CD4-positive, alpha-beta T cell treated with Interferon alpha-2 for 1 hour (primary cell): ENCODE measurements at regions not wholly inside any gene's neighbourhood (a gene's known extent, or its start where the extent isn't known, plus 50 kb on each side); places are given as distances from the start of the nearest gene placed in this dataset.

Source experiments
- DNase-seq, 2 donors: peaks; one replicate each; pipeline ENCODE4 v3.0.0-alpha.2; 2020 to 2022

DNA sequence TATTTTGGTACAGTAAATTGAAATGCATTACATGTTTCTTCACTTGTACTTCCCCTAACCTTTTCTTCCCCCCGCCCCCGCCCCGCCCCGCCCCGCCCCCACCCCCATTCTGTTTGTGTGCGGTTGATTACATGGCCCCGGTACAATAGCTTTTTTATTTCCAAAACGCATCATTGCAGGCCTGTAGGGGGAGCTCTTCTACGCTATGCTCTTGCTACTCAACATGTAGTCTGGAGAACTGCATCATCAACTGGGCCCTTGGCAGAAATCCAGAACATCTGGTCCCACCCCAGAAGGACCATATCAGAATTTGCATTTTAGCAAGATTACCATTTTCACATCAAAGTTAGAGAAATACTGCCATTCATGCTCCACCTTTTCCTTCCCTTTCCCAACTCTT is 333.3 kb upstream of the DDX53 start:
- DNase-seq, result no peak

DNA sequence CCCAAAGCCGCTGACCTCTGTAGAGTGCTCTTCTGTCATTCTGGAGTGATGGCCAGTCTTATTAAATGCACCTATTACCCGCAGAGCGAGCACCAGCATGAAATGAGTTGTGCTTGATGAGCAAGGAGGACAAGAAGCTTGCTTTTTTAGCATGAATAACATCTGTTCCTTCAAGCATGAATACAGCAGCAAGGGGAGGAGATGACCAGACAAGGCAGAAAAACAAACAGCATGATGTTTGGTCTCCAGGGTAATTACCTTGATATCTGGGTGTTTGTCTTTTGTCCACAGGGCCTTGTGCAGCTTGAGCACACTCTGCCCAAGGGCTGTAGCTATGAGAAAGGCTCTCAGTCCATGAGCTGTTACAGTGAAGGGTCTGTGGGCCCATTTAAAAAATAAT is 324.8 kb upstream of the DDX53 start:
- no peak for DNase-seq

- DNase-seq, result no peak
Measured at GRCh38 chrX:22686138-22686541, 313.6 kb upstream of the DDX53 start.

GRCh38 chrX:22689290-22689689 is 310.5 kb upstream of the DDX53 start:
- DNase-seq, result no peak

DNA sequence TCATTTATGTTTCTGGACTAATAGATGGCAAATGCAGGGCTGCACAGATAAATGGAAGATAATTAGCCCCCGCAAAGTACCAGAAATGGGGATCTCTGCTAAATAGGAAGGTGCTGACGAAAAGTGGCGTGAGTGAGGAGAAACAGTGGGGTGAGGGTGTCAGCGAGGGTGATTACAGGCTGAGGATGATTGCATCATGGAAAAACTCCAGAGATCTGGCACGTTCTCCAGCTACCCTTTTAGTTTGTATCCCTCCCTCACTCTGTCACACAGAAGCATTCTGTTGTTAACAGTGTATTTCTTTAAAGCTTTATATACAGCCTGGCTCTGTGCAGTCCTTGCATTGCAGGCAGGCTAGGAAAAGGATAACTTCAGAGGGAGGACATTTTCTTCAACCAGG is 309.6 kb upstream of the DDX53 start:
- DNase-seq, result no peak

DNA sequence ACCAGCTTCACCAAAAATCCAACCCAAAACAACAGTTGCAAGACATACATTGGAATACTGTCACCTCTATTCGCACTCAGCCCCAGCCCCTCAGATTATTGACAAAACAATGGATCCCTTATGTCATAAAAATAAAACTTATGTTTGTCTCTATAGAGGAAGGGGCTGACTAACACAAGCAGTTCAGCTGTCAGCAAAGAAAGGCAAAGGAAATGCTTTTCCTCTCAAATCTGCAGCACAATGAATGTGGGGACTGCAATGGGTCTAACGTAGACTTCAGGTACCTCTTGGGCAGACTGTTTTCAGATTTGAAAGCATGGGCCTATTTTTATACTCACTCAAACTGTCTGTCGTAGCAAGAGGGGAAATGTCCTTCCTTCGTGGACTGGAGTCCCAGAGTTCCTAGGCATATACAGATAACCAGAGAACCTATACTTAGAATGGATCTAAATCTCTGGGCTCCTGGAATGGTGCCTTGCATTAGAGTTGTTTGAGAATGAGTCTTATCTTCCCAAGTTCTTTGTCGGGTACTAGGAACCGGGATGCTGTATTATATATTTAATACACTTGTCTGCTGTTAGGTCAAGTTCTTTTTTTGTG is 307.7 kb upstream of the DDX53 start:
- DNase-seq, result no peak

DNA sequence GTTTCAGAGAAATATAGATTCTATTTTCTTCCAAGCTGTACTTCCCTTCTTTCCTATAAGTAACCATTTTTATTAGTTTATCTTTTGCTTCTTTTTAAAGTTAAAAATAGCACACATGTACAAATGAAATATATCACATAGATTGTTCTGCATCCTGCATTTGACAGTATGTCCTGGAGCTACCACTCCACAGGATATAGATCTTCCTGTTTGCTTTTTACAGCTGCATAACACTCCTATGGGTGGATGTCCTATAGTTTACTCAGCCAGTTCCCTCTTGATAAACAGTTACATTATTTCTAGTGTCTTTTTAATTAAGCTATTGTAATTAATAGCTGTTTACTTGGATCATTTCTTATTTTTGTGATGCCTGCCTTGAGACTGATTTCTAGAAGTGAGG is 301.6 kb upstream of the DDX53 start:
- DNase-seq, result no peak

- DNase-seq, result no peak
Measured at GRCh38 chrX:22699581-22700091, 300.1 kb upstream of the DDX53 start.

DNA sequence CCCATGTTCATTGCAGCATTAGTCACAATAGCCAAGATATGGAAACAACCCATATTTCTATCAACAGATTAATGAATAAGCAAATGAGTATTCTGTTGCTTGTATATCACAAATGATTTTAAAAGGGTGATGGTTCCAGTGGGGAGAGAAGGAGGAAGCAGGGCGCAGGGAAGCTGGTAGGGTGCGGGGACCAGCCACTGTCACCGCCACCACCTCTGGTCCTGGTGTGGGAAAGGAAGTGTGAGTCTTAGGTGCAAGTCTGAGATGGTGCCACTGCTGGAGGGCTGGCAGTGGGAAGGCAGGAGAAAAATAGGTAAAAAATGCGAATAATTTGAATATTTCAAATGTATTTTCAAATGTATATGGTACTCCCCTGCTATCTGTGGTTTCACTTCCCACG is 286.8 kb upstream of the DDX53 start:
- no peak for DNase-seq

DNA sequence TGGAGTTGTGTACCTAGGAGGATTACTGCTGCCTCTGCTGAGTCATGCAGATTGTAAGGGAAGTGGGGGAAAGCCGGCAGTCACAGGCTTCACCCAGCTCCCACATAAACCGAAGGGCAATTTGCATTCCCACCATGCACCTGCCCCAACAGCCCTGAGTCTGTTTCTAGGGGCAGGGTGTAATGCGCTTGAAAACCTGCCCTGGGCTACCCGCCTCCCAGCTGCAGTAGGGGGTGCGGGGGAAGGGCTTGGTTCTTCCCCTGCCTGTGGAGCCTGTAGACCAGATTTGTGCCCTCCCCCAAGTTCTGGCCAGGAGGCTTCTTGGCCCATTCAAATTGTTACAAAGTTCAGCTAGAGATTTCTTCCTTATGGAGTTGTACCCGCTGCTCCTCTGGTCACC is 269.2 kb upstream of the DDX53 start:
- no peak for DNase-seq

DNA sequence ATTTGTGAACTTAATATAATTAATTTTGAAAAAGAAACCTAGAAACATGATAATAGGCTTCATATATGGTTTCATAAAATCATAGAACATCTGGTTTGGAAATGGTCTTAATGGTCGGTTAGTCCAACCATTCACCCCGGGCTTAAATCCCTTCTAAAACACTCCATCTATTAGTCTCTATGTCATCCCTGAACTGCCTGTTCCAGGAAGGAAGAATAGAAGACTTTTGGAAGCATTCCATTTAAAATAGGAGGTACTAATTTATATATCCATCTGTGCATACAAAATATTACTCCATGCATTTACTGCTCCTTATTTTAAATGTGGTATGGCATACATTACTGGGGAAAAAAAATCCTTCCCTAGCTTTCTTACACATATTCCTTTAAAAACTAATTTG is 262.2 kb upstream of the DDX53 start:
- no peak for DNase-seq

- no peak for DNase-seq
Measured at GRCh38 chrX:22739276-22739675, 260.5 kb upstream of the DDX53 start.

DNA sequence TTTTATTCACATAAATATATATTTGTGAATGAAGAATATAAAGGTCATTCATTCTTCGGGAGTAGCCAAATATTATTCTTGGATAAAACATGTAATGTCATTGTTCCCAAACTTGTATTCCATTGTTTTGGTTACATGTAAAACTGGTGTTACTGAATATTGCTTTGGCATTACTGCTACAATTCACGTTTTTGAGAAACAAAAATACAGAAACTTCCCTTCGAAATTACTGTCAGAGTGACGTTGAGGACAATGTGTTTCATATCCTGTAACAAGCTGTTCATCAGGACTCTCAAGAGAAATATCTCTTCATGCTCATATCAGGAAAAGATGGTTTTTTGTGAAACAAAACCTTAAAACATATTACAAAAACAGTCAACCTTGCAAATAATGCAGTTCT is 258.9 kb upstream of the DDX53 start:
- DNase-seq, result no peak

DNA sequence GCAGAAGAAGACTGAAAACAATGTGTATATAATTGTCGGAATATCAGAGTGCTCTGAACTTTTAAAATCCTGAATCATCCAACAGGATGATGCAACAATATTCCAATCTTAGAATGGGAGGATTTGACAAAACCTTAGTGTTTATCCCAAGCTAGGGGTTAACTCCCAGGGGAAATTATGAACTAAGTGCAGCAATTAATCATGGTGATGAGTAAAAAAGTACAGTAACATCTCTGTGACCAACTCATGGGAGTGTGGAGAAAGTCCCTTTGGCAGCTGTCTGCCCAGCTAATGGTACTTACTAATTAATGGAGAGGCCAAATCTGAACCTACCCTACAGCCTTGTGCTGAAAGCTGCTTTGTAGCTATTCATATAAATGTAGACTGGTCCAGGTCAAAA is 257.6 kb upstream of the DDX53 start:
- DNase-seq, result no peak

- no peak for DNase-seq
Measured at GRCh38 chrX:22746081-22746480, 253.7 kb upstream of the DDX53 start.

DNA sequence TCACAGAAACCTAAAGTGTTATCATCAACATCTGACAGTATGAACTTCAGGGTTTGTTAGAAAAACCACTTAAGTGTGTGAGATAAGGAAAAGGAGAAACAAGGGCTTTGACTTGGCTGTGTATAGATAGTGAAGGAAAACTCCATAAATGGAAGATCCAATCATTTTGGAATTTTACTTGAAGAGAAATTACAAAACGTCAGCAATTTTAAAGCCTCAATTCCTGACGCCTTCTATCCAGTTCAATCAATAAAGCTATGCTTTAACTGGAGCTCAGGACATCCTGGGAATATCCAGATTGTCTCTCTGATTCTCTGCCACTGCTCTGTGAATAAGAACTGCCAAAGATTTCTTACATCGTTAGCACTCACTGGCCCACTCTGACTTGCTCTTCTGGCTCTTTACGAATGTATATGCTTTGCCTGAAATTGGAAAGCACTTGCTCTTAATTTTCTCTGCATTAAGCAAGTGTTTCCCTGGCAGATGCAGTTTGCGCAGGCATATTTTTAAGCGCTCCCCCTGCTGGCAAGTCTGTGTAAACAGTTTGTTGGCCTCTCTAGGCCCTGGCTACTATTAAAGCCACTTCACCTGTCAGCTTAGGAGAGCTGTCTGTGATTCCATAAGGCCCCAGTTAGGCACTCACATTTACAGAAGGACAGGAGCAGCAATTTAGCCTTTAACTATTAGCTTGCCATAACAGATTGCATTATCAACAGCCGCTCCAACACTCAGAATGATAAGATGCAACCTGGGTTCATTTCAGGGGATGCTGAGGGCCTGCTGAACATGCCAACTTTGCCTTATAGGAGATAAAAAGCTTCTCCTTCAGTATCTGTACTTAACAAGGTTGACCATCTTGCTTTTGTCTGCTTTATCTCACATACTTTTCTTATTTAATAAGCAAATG is 251.4 kb upstream of the DDX53 start:
- DNase-seq, result peak; percentile 6 to 41

GRCh38 chrX:22758807-22759481 is 240.8 kb upstream of the DDX53 start:
- no peak for DNase-seq

DNA sequence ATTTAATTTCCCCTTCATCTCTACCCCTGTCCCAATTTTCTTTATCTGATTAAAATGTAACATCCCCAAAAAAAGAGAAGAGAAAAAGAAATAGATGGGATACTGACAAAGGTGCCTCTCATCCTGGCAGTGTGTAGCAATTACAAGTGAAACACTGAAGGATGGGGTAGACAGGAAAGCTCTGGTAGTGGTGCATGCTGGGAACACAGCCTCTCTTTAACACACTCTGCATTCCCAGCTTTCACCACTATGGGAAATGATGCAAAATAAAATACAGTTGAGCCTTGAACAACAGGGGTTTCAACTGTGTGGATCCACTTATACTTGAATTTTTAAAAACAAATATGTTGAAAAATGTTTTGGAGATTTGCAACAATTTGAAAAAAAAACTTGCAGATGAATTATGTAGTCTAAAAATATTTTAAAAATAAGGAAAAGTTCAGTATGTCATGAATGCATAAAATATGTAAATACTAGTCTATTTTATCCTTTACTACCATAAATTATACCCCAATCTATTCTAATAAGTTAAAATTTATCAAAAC is 239.2 kb upstream of the DDX53 start:
- DNase-seq, result no peak

DNA sequence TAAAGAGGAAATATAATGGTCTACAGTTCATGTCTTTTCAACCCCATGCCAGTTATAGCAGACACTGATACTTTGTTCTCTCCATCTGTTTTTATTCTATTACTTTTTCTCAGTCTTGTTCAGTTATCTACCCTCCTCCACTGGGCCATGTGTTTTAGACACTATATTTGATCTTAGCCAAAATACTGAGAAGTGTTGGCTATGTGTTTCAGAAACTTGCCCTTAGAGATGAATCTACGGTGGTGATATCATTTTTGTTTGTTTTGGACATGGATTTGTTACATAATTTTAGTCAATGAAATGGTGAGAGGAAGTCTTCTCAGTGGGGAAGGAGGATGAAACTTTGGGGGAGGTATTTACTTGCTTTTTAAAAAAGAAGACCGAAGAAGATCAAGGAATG is 211.5 kb upstream of the DDX53 start:
- DNase-seq, result no peak

DNA sequence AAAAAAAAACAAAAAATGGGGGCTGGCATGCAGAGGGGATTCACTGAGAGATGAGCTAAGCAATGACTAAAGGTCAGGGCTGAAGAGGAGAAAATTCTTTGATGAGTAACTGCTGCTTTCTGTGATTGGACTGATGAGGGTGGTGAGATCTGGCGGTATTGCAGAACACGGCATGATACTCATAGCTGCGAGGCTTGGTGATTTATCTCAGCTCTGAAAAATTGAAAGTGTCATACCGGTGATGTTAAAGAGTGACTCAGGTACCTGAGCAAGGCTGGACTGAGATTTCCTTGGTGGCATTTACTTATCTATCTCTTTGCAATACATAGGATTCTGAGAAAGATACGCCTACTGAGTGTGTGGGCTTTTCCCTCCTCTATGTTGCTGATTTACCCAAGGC is 204.1 kb upstream of the DDX53 start:
- no peak for DNase-seq

- no peak for DNase-seq
Measured at GRCh38 chrX:22800360-22800759, 199.4 kb upstream of the DDX53 start.

GRCh38 chrX:22800806-22801205 is 199.0 kb upstream of the DDX53 start:
- no peak for DNase-seq

GRCh38 chrX:22803353-22803752 is 196.4 kb upstream of the DDX53 start:
- DNase-seq, result no peak

DNA sequence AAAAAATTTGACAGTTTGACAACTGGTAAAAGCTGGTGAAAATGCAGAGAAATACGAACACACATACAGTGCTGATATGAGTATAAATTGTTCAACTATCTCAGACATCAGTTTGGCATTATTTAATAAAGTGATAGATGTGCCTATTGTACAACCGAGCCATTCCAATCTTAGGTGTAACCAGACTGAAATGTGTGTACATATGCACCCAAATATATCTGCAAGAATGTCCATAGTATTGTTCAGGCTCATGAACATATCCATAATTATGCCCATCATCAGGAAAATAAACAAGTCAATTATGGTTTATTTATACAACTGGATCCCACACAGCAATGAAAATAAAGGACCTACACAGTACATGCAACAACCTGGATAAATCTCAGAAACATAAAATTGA is 188.9 kb upstream of the DDX53 start:
- no peak for DNase-seq
